ENCODE measurements at regions not wholly inside any gene's neighbourhood (a gene's known extent, or its start where the extent isn't known, plus 50 kb on each side); places are given as distances from the start of the nearest gene placed in this dataset.

DNA sequence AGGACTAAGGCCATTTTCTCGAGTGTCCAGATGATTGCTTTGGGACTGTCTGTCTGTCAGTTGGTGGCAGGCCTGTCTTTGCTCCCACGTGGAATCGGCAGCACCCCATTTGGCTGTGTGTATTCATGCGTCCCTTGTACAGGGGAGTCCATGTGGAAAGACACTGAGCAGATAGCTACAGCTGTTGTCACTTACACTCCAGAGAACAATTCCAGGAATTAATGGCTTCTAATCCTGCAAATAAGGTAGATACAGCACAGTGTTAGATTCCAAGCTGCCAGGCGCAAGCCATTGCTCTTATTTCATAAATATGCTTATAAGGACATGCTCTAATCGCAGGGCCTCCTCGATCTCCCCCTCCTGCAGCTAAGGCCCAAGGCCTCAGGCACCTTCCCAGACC, 208.8 kb downstream of the VRK1 start:
- TF ChIP-seq MAX (IDR thresholded peaks at IDR 0.05) = no peak
- TF ChIP-seq FOXM1 (IDR thresholded peaks at IDR 0.05; ENCODE audit: borderline replicate concordance, low read depth) = no peak
- no peak for TF ChIP-seq TCF12 (IDR thresholded peaks at IDR 0.05; ENCODE audit: low read depth)

DNA sequence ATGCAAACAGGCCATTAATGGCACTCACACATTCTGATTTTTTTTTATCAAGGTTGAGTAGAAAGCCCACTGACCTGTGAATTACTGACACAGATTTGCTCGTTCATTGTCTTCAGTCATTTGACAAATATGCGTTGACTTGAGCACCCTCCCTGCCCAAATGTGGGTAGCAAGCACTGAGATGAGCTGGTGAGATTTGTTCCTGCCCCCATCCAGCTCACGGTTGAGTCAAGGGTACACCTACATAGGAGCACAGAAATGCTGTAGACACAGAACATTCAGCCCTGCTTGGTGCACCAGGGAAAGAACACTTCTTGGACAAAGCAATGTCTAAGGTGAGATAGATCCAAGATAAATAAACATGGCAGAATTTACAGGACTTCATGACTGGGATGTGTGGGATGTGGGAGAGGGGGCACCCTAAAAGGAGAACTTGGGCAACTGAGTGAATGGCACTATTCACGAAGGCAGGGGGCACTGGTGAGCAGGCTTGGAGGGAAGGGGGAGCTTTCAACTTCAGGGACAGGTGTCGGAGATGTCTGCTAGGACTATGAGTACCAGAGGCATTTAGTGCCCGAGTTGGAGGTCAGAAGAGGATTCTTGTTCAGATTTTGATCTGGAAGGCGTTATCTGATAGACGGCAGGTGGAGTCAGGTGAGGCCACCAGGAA, 213.4 kb downstream of the VRK1 start:
- TF ChIP-seq MAX (IDR thresholded peaks at IDR 0.05) = no peak
- TF ChIP-seq RAD21 (IDR thresholded peaks at IDR 0.05; ENCODE audit: low read depth) = no peak
- no peak for TF ChIP-seq ZBTB7A (IDR thresholded peaks at IDR 0.05; ENCODE audit: low read depth)
- TF ChIP-seq NFIC (IDR thresholded peaks at IDR 0.05) = no peak
- TF ChIP-seq, protein P1, sequence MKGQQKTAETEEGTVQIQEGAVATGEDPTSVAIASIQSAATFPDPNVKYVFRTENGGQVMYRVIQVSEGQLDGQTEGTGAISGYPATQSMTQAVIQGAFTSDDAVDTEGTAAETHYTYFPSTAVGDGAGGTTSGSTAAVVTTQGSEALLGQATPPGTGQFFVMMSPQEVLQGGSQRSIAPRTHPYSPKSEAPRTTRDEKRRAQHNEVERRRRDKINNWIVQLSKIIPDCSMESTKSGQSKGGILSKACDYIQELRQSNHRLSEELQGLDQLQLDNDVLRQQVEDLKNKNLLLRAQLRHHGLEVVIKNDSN (IDR thresholded peaks at IDR 0.05) = no peak
- no peak for TF ChIP-seq EGR1 (IDR thresholded peaks at IDR 0.05)

GRCh38 chr14:97013878-97014277, 216.7 kb downstream of the VRK1 start:
- TF ChIP-seq, protein P1 (IDR thresholded peaks at IDR 0.05) = no peak
- no peak for TF ChIP-seq REST (IDR thresholded peaks at IDR 0.05; ENCODE audit: low read depth)
- no peak for TF ChIP-seq EGR1 (IDR thresholded peaks at IDR 0.05)
- no peak for TF ChIP-seq TEAD4 (IDR thresholded peaks at IDR 0.05)

DNA sequence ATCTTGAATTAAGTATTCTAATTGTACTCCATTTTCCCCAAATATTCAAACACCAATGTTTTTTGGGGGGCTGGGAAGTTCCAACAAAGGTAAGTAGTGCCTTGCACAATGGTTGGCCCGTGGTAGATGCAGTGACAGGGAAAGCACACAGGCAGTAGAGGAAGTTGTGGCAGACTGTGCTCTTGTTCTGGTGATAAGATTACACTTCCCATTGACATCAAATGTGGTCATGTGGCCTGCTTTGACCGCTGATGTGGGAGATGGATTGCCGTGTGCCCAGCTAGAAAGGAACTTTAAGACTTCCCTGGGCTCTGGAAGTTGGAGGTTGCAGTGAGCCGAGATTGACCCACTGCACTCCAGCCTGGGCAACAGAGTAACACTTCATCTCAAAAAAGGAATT, 223.8 kb downstream of the VRK1 start:
- TF ChIP-seq, protein P1 (IDR thresholded peaks at IDR 0.05) = no peak
- TF ChIP-seq CREB1 (IDR thresholded peaks at IDR 0.05; ENCODE audit: low read depth) (no peak), YY1 (IDR thresholded peaks at IDR 0.05; ENCODE audit: low read depth) (no peak), CEBPB (IDR thresholded peaks at IDR 0.05) (no peak), FOXM1 (IDR thresholded peaks at IDR 0.05; ENCODE audit: borderline replicate concordance, low read depth) (no peak), REST (IDR thresholded peaks at IDR 0.05; ENCODE audit: low read depth) (no peak), TAF1 (IDR thresholded peaks at IDR 0.05; ENCODE audit: low read depth) (no peak), MAX (IDR thresholded peaks at IDR 0.05) (no peak), TCF12 (IDR thresholded peaks at IDR 0.05; ENCODE audit: low read depth) (no peak), RAD21 (IDR thresholded peaks at IDR 0.05; ENCODE audit: low read depth) (no peak), NFIC (IDR thresholded peaks at IDR 0.05) (no peak), EP300 (IDR thresholded peaks at IDR 0.05; ENCODE audit: borderline replicate concordance) (no peak), TEAD4 (IDR thresholded peaks at IDR 0.05) (no peak), EGR1 (IDR thresholded peaks at IDR 0.05) (no peak), ZBTB7A (IDR thresholded peaks at IDR 0.05; ENCODE audit: low read depth) (no peak)

DNA sequence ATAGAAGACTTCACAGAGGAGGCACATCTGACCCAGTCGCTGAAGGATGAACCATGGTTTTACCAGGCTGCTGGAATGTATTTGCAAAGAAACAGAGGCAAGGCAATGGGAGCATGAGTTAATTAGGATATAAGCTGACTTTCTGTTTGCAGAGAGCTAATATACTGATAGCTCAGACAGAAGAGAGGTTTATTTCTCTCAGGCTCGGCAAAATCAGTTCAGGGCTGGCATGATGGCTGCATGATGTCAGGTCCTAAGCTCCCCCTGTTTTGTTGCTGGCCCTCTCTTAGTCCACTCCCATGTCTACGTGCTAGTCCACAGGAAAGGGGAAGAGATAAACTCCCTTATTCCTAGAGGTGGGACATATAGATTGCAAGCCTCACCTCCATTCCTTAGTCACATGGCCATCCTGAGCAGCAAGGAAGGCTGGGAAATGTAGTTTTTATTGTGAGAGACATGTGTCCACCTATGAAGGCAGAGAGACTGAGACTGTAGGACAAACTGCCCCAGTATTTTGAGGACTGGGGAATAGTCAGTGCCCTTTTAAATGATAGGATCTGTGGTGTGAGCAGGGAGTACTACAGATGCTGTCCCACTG, 224.5 kb downstream of the VRK1 start:
- TF ChIP-seq CEBPB (IDR thresholded peaks at IDR 0.05) (no peak), TCF12 (IDR thresholded peaks at IDR 0.05; ENCODE audit: low read depth) (no peak), YY1 (IDR thresholded peaks at IDR 0.05; ENCODE audit: low read depth) (peak; percentile 52; the same call in 1 of the 2 replicates), EGR1 (IDR thresholded peaks at IDR 0.05) (no peak), TEAD4 (IDR thresholded peaks at IDR 0.05) (no peak), TAF1 (IDR thresholded peaks at IDR 0.05; ENCODE audit: low read depth) (no peak), RAD21 (IDR thresholded peaks at IDR 0.05; ENCODE audit: low read depth) (no peak)
- TF ChIP-seq, protein P1 (IDR thresholded peaks at IDR 0.05) = peak; percentile 93
